ENCODE measurements at regions not wholly inside any gene's neighbourhood (a gene's known extent, or its start where the extent isn't known, plus 50 kb on each side); places are given as distances from the start of the nearest gene placed in this dataset.
"Not testable (repeated sequence)": the region's sequence is repeated elsewhere in the genome, so short reads cannot be mapped to it uniquely, and the experiment has no call there.

DNA sequence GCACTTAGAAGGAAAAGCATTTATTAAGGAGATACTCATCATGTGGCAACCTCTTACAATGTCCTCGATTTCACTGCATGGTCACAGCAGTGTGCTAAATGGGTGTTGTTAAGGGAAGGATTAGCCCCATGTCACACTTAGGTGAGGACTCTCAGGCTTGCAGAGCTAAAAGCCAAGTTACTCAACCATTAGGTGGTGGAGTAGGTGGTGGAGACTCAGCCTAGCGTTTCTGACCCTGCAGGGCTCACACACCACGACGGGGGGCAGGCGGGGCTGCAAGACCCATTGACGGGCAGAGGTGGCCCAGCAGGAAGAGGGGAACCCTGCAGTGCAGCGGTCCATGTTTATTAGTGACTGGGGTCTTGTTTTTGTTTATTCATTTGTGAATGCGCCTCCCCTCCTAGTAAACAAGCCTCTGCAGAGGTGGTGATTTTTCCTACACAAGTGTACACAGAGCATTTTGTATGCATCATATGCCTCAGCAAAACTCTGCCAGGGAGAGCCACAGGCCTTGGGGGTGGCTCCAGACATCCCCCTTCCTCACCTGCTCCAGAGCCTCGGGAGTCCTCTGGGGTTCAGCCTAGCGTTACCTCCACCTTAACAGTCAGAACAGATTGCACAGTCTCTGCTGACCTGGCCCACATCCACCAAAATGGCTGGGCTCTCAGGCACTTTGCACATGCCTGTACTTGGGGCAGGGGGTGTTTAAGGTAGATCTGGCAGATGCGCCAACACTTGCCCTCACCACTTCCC lies 216.7 kb downstream of the C16orf95 start:
- DNase-seq (ENCODE audit: low read depth): no peak

GRCh38 chr16:87101903-87102302 lies 215.3 kb downstream of the C16orf95 start:
- no peak for DNase-seq (ENCODE audit: low read depth)

DNA sequence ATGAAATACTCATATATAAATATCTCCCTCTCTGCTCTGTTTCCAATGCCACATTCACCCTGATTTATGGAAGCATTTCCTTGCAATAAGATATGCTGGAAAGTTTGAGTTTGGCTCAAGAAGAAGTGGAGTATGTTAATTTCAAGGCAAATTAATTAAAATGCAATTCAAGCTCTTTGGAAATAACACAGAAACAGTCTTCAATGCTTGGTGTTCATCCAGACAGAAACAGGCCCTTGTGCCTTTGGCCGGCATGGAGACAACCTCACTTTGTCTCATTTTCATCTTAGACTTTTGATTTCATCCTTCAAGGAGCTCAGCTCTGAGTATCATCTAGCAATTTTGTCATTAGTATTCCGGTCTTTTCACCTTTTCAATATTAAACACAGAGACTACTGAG lies 210.0 kb downstream of the C16orf95 start:
- DNase-seq (ENCODE audit: low read depth): no peak

DNA sequence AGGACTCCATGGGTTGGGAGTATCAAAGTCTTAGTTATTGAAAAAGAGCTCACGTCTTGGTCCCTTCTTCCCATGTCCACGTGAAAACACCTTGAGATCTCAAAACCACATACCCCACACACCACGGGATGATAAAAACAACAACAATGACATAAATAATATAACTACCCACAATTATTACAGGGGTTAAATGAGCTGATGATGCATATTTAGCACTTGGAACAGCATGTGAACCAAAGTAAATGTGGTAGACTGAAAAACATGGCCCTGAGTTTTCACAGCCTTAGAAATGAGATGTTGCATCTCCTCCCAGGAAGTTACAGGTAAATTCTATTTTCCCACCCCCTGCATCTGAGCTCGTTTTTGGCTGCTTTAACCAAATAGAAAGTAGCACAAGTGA lies 208.9 kb downstream of the C16orf95 start:
- DNase-seq (ENCODE audit: low read depth): no peak

DNA sequence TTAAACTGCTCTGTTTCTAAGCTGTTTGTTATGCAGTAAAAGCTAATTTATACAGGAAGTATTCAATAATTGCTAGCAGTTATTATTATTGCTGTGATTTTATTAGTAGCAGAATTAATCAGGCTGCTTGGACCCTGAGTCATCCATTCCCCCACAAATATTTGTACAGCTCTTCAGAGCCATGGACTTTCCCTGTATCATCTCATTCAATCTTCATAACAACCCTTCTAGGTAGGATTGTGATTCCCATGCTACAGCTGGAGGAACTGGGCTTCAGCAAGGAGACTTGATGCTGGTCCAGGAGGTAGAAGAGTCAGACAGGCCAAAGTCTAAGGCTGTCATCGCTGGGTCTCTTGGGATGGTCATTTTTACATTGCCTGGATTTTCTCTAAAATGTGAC lies 208.3 kb downstream of the C16orf95 start:
- peak; percentile 39 for DNase-seq (ENCODE audit: low read depth)

DNA sequence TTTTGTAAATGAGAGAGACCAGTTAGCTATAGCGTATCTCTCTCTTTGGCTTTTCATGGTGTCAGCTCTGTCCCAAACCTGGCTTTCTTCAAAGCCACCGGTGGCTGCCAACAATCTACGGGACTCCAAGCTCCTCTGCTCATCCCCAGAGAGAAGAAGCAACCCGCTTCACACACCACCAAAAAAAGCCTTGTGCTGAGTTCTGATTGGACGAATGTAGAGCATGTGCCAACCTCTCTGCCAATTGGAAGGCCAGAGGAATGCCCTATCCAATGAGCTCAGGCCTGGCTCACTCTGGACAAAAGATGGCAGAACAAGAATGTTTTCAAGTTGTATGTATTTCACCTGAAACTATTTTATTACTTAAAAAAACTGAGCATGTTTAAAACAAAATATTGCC lies 202.4 kb downstream of the C16orf95 start:
- no peak for DNase-seq (ENCODE audit: low read depth)

- no peak for DNase-seq (ENCODE audit: low read depth)
Measured at GRCh38 chr16:87115646-87116045, 201.5 kb downstream of the C16orf95 start.

DNA sequence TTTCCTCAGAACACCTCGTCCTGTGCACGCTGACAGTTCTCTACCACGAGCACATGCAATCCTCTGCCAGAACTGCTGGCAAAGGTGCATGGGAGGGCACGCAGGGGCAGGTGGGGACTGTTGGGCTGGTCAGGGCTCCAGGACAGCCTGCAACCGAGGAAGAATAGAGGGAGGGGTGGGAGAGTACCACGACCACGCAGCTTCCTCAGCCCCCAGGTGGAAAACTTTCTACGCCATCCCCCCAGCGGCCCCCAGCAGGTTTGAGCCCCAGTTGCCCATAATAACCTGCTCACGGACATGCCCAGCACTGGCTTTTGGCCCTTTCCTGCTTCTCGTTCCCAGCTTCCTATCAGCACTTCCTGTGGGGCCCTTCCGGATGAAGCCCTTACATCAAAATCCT lies 199.3 kb downstream of the C16orf95 start:
- DNase-seq (ENCODE audit: low read depth): no peak

DNA sequence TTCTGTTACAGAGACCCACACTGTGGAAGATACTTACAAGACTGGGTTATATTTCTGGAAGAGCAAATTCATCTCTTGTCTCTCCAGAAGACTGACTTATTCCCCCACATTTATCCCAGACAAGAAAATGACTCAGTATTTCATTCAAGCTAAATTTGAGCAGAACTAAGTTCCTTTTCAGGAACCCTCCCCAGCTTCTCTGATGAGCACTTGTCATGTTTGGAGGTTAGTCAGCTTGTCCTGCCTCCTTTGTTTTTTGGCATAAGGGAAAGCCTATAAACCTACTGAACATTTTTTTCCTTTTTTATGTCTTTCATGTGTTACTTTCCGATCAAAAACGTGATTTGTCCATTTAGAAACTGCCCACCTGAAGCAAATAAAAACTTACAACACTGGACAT lies 198.0 kb downstream of the C16orf95 start:
- no peak for DNase-seq (ENCODE audit: low read depth)

GRCh38 chr16:87119748-87120147 lies 197.4 kb downstream of the C16orf95 start:
- no peak for DNase-seq (ENCODE audit: low read depth)

DNA sequence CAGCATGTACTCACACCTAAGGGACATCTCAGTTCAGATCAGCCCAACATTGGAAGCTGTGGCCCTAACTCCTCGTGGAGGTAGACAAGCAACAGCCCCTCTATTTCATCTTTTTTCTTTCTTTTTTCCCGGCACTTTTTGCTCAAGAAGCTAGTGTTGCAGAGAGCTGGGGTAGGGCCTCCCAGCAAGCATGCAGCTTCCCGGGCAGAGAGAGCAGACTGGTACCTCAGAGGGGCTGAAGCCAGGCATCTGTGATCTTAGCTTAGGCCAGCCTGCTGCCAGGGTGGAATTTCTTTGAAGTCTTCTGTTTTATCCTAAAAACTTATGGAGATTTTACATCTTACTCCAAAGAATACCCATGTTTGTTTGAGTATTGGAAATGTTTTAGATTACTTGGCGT lies 195.4 kb downstream of the C16orf95 start:
- no peak for DNase-seq (ENCODE audit: low read depth)

DNA sequence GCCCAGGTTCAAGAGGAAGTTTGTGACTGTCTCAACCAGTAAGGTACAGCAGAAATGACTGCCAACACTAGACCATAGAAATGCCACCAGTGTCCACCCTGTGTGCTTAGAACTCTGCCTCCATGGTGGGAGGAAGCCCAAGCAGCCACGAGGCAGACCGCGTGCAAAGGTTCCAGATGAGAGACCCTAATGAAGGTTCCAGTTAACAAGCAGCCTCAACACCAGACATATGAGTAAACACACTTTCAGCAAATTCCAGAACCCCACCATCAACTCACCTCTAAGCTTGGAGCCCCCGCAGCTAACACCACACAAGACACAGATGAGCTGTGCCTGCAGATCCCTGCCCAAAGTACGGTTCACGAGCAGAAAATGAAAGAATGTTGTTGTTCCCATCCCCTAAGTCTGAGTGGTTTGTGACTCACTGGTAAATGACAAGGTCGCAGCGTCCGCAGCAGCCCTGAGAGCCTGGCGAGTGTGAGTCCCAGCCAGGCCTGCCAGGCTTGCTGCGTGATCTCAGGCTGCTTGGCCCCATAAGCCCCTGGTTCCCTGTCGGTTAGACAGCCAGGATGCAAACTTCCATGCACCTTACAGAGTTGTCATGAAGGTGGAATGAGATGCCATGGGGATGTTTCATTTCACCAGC lies 193.7 kb downstream of the C16orf95 start:
- peak; percentile 27 for DNase-seq (ENCODE audit: low read depth)

GRCh38 chr16:87124405-87124804 lies 192.8 kb downstream of the C16orf95 start:
- DNase-seq (ENCODE audit: low read depth): not testable (repeated sequence)

GRCh38 chr16:87125206-87126155 lies 191.7 kb downstream of the C16orf95 start:
- peak; percentile 50 for DNase-seq (ENCODE audit: low read depth)

- no peak for DNase-seq (ENCODE audit: low read depth)
Measured at GRCh38 chr16:87126403-87127025, 190.7 kb downstream of the C16orf95 start.

DNA sequence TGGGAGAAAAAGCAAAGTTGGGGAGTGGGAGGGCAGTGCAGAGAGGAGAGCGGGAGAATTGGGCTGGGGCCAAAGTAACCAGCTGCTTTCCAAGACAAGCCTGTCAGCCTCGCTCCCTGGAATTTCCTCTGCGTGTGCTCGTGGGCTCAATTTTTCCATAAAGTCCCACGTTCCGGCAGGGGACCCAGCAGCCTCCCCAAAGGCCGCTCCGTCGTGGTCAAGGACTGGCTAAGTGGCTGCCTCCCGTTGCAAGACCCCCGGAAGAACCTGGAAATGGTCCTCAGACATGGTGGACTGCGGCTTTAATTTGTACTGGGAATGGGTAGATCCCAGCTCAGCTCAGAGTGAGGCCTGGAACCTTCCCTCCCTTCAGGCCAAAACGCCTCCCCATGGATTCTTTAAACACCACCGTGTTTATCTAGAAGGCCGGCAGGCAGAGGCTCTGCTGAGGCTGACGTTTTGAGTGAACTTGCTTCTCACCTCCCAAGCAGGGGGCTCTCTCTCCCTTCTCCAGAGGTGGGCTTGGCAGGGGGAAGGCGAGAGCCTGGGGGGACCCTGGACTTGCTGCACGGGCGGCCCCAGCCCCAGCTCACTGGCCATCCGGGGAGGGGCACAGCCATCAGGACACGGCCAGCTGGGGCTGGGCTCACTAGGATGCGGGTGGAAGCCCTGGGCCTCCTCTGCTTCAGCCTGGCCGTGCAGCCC lies 190.0 kb downstream of the C16orf95 start:
- no peak for DNase-seq (ENCODE audit: low read depth)

DNA sequence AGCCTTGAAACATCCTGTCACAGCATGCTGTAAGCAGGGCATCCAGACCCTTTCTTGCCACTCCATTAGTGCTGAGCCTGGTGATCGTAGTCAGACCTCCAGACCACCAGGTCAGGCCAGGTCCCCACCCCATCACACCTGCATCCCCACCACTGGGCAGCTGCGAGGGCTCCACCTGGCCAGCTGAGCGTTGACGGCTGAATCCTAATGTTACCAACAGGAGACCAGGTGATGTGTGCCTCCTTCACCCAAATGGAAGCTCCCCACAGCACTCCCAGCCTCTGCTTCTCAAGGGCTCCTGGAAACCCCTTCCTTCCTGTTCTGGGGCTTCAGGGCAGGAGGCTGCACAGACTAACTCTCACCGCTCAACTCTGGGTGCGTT lies 189.4 kb downstream of the C16orf95 start:
- DNase-seq (ENCODE audit: low read depth): no peak

DNA sequence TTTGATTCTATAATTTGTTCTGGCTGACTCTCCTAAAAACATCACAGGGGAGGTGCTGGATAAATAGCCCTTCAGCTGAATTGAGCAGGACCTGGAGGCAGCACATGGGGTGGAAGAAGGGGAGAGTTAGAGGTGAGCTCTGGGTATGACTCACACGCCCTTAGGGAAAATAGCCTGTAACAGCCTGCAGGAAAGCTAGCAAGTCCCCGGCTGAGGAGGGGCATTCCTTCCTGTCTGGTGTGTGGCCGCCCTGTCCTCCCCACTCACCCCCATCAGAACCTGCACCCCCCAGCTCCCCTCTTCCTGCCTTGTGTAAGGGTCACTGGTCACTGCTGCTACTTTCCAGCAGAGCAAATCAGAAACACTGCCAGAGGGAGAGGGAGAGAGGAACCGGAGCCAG lies 187.4 kb downstream of the C16orf95 start:
- no peak for DNase-seq (ENCODE audit: low read depth)

GRCh38 chr16:87131061-87131995 lies 185.9 kb downstream of the C16orf95 start:
- no peak for DNase-seq (ENCODE audit: low read depth)

DNA sequence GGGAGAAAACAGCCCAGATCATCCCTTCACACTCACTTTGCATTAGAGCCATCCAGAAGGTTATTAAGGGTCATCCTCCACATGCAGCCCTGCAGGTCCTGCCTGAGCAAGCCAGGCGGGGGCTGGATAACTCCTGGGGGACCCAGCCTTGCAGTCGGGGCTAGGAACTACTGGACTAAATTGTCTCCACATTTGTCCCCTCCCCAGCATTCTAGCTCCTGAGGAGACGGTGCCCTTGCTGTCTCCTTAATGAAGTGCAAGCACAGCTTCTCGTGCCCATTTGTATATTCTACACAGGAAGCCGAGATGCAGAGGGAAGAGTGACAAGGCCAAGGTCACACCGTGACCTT lies 185.2 kb downstream of the C16orf95 start:
- no peak for DNase-seq (ENCODE audit: low read depth)
